ENCODE measurements at regions not wholly inside any gene's neighbourhood (a gene's known extent, or its start where the extent isn't known, plus 50 kb on each side); places are given as distances from the start of the nearest gene placed in this dataset.

DNA sequence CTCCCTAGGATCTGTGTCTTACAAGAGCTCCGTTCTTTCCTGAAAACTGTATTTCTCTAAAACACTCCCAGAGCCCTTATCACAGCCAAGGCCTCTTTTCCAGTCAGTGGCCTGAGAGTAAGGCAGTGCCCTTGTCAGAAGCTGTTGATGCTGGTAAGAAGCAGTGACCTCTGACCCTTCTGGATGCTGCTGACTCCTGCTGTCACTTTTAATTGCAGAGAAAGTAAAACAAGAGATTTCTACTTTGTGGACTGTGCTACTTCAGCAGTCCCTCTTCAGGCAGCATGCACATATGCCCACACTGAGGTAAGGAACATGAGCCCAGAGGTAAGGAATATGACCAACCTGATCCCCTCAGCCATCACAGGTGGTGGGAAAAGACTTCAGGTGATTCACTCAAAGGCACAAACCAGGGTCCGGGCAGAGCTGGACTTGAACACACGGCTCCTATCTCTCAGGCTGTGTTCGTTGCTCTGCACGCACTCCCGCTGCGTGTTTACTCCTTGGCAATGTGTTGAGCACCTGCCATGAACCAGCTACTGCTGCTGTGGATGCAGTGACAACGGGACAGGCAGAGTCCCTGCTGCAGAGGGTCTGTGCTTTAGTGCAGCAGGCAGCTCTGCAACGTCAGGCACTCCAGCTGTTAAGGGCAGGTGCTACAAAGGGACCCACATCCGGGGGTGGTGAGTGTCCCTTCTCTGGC, 201.9 kb upstream of the CST7 start:
- no peak for TF ChIP-seq CTCF (IDR thresholded peaks at IDR 0.05 in 8 of 11, conservative IDR thresholded peaks at IDR 0.05 in 3 of 11)
- TF ChIP-seq POLR2A (IDR thresholded peaks at IDR 0.05), result no peak
- TF ChIP-seq POLR2AphosphoS5 (IDR thresholded peaks at IDR 0.05), result no peak
